ENCODE measurements at regions not wholly inside any gene's neighbourhood (a gene's known extent, or its start where the extent isn't known, plus 50 kb on each side); places are given as distances from the start of the nearest gene placed in this dataset.

- no peaks in the 10 kb centered on the region for H3K36me3 ChIP-seq
- no peak overlapping the region for H3K4me3 ChIP-seq
- no peaks in the 10 kb centered on the region for H3K4me1 ChIP-seq
- ATAC-seq = no peak
- H3K9me3 ChIP-seq = no peaks in the 10 kb centered on the region
- no peaks in the 10 kb centered on the region for H3K27me3 ChIP-seq
- 56 to 65% methylated on average over 4 of the region's 4 CpGs for WGBS, 2 donors (ENCODE audit: low coverage in 1 of 2)
- H3K27ac ChIP-seq = no peak overlapping the region
- TF ChIP-seq POLR2AphosphoS5 (IDR thresholded peaks at IDR 0.05) (no peak), CTCF (IDR thresholded peaks at IDR 0.05) (no peak), EP300 (IDR thresholded peaks at IDR 0.05) (no peak), POLR2A (IDR thresholded peaks at IDR 0.05) (no peak)
Measured at GRCh38 chr18:73292156-73292555, 424.4 kb upstream of the NETO1 start.

- H3K36me3 ChIP-seq = no peaks in the 10 kb centered on the region
- no peak for TF ChIP-seq POLR2A (IDR thresholded peaks at IDR 0.05)
- no peak for TF ChIP-seq CTCF (IDR thresholded peaks at IDR 0.05)
- TF ChIP-seq EP300 (IDR thresholded peaks at IDR 0.05) = no peak
- TF ChIP-seq POLR2AphosphoS5 (IDR thresholded peaks at IDR 0.05) = no peak
- no peak for ATAC-seq
- WGBS, 2 donors (ENCODE audit: low coverage in 1 of 2) = 74 to 90% methylated on average over 3 of the region's 3 CpGs
- no peaks in the 10 kb centered on the region for H3K9me3 ChIP-seq
- no peak overlapping the region for H3K4me3 ChIP-seq
- H3K4me1 ChIP-seq = no peaks in the 10 kb centered on the region
- no peak overlapping the region for H3K27ac ChIP-seq
- no peaks in the 10 kb centered on the region for H3K27me3 ChIP-seq
Measured at GRCh38 chr18:73288813-73289212, 421.0 kb upstream of the NETO1 start.

- ATAC-seq = no peak
- Histone ChIP-seq H3K9me3 (no peaks in the 10 kb centered on the region), H3K27me3 (no peaks in the 10 kb centered on the region), H3K4me1 (no peaks in the 10 kb centered on the region), H3K36me3 (no peaks in the 10 kb centered on the region), H3K27ac (no peak overlapping the region), H3K4me3 (no peak overlapping the region)
- no peak for TF ChIP-seq CTCF (IDR thresholded peaks at IDR 0.05)
- no peak for TF ChIP-seq EP300 (IDR thresholded peaks at IDR 0.05)
- TF ChIP-seq POLR2AphosphoS5 (IDR thresholded peaks at IDR 0.05) = no peak
- WGBS, 2 donors (ENCODE audit: low coverage in 1 of 2) = 84 to 94% methylated on average over 5 of the region's 5 CpGs
Measured at GRCh38 chr18:73286584-73286983, 418.8 kb upstream of the NETO1 start.

- TF ChIP-seq CTCF (IDR thresholded peaks at IDR 0.05) (no peak), POLR2AphosphoS5 (IDR thresholded peaks at IDR 0.05) (no peak), POLR2A (IDR thresholded peaks at IDR 0.05) (no peak), EP300 (IDR thresholded peaks at IDR 0.05) (no peak)
- ATAC-seq = no peak
Measured at GRCh38 chr18:73283788-73284187, 416.0 kb upstream of the NETO1 start.

GRCh38 chr18:73283032-73283431, 415.2 kb upstream of the NETO1 start:
- Histone ChIP-seq H3K4me1 (no peaks in the 10 kb centered on the region), H3K36me3 (no peaks in the 10 kb centered on the region), H3K9me3 (no peaks in the 10 kb centered on the region), H3K4me3 (no peak overlapping the region), H3K27me3 (no peaks in the 10 kb centered on the region), H3K27ac (no peak overlapping the region)
- ATAC-seq = no peak
- WGBS, 2 donors (ENCODE audit: low coverage in 1 of 2) = 82 to 94% methylated on average over 2 of the region's 2 CpGs
- TF ChIP-seq EP300 (IDR thresholded peaks at IDR 0.05) = no peak
- no peak for TF ChIP-seq POLR2A (IDR thresholded peaks at IDR 0.05)
- no peak for TF ChIP-seq CTCF (IDR thresholded peaks at IDR 0.05)
- no peak for TF ChIP-seq POLR2AphosphoS5 (IDR thresholded peaks at IDR 0.05)

More at GRCh38 chr18:73283788-73284187, 416.0 kb upstream of the NETO1 start:
- Histone ChIP-seq H3K9me3 (no peaks in the 10 kb centered on the region), H3K27me3 (no peaks in the 10 kb centered on the region), H3K4me1 (no peaks in the 10 kb centered on the region), H3K36me3 (no peaks in the 10 kb centered on the region), H3K27ac (no peak overlapping the region), H3K4me3 (no peak overlapping the region)
- WGBS, 2 donors (ENCODE audit: low coverage in 1 of 2) = 72 to 80% methylated on average over 2 to 5 of the region's 5 CpGs

Data from gastroesophageal sphincter (tissue), 4 donors.